ENCODE measurements at regions not wholly inside any gene's neighbourhood (a gene's known extent, or its start where the extent isn't known, plus 50 kb on each side); places are given as distances from the start of the nearest gene placed in this dataset.

- DNase-seq: no peak
- no peak overlapping the region for H3K4me3 ChIP-seq
- 83 to 93% (median 87%) methylated on average over 2 of the region's 2 CpGs for WGBS, 5 donors
Measured at GRCh38 chr5:118165619-118166018, 822.7 kb downstream of the DTWD2 start.

GRCh38 chr5:118156181-118156580, 832.2 kb downstream of the DTWD2 start:
- Histone ChIP-seq H3K27me3 (no peaks in the 10 kb centered on the region), H3K4me3 (no peak overlapping the region), H3K9me3 (peaks cover 0 to 6% (median 0%) of the 10 kb centered on the region in 4 donors), H3K4me1 (no peaks in the 10 kb centered on the region), H3K27ac (no peak overlapping the region), H3K36me3 (no peaks in the 10 kb centered on the region)
- WGBS, 5 donors: 71 to 80% (median 75%) methylated on average over 5 of the region's 5 CpGs
- DNase-seq: no peak
- TF ChIP-seq POLR2A (IDR thresholded peaks at IDR 0.05) (no peak), EP300 (IDR thresholded peaks at IDR 0.05) (no peak), CTCF (IDR thresholded peaks at IDR 0.05) (no peak), POLR2AphosphoS5 (IDR thresholded peaks at IDR 0.05) (no peak)
- intact Hi-C loops (cut with DNase I; ENCODE audit: low total_unique reads): no loop called here

More at GRCh38 chr5:118165619-118166018, 822.7 kb downstream of the DTWD2 start:
- Histone ChIP-seq H3K36me3 (no peaks in the 10 kb centered on the region), H3K9me3 (no peaks in the 10 kb centered on the region), H3K4me1 (no peaks in the 10 kb centered on the region), H3K27ac (no peak overlapping the region), H3K27me3 (no peaks in the 10 kb centered on the region)
- intact Hi-C loops (cut with DNase I; ENCODE audit: low total_unique reads): no loop called here
- TF ChIP-seq CTCF (IDR thresholded peaks at IDR 0.05) (no peak), EP300 (IDR thresholded peaks at IDR 0.05) (no peak), POLR2A (IDR thresholded peaks at IDR 0.05) (no peak), POLR2AphosphoS5 (IDR thresholded peaks at IDR 0.05) (no peak)

GRCh38 chr5:118146824-118147223, 841.5 kb downstream of the DTWD2 start:
- WGBS, 5 donors: 21 to 93% (median 83%) methylated on average over 3 of the region's 3 CpGs
- intact Hi-C loops (cut with DNase I; ENCODE audit: low total_unique reads): no loop called here
- no peak for TF ChIP-seq EP300 (IDR thresholded peaks at IDR 0.05)
- no peak for TF ChIP-seq POLR2AphosphoS5 (IDR thresholded peaks at IDR 0.05)
- no peak for TF ChIP-seq POLR2A (IDR thresholded peaks at IDR 0.05)

GRCh38 chr5:118144540-118144939, 843.8 kb downstream of the DTWD2 start:
- Histone ChIP-seq H3K9me3 (no peaks in the 10 kb centered on the region), H3K27me3 (no peaks in the 10 kb centered on the region), H3K4me3 (no peak overlapping the region), H3K4me1 (no peaks in the 10 kb centered on the region), H3K36me3 (no peaks in the 10 kb centered on the region), H3K27ac (no peak overlapping the region)
- WGBS, 5 donors: 39 to 60% (median 54%) methylated on average over 2 of the region's 2 CpGs
- intact Hi-C loops (cut with DNase I; ENCODE audit: low total_unique reads): no loop called here
- TF ChIP-seq POLR2AphosphoS5 (IDR thresholded peaks at IDR 0.05): no peak
- no peak for TF ChIP-seq EP300 (IDR thresholded peaks at IDR 0.05)
- no peak for TF ChIP-seq POLR2A (IDR thresholded peaks at IDR 0.05)
- no peak for TF ChIP-seq CTCF (IDR thresholded peaks at IDR 0.05)
- no peak for DNase-seq

More at GRCh38 chr5:118146824-118147223, 841.5 kb downstream of the DTWD2 start:
- Histone ChIP-seq H3K27ac (no peak overlapping the region), H3K9me3 (peaks cover 0 to 6% (median 0%) of the 10 kb centered on the region in 4 donors), H3K36me3 (no peaks in the 10 kb centered on the region), H3K4me1 (no peaks in the 10 kb centered on the region), H3K4me3 (no peak overlapping the region), H3K27me3 (no peaks in the 10 kb centered on the region)
- DNase-seq: no peak

- Histone ChIP-seq H3K27ac (no peak overlapping the region), H3K36me3 (no peaks in the 10 kb centered on the region), H3K4me1 (no peaks in the 10 kb centered on the region), H3K4me3 (no peak overlapping the region), H3K9me3 (no peaks in the 10 kb centered on the region), H3K27me3 (no peaks in the 10 kb centered on the region)
- TF ChIP-seq EP300 (IDR thresholded peaks at IDR 0.05): no peak
- no peak for TF ChIP-seq POLR2A (IDR thresholded peaks at IDR 0.05)
- TF ChIP-seq POLR2AphosphoS5 (IDR thresholded peaks at IDR 0.05): no peak
- TF ChIP-seq CTCF (IDR thresholded peaks at IDR 0.05): no peak
- intact Hi-C loops (cut with DNase I; ENCODE audit: low total_unique reads): no loop called here
- no peak for DNase-seq
- WGBS, 5 donors: 14 to 31% (median 23%) methylated on average over 1 of the region's 1 CpG
Measured at GRCh38 chr5:118139361-118139760, 849.0 kb downstream of the DTWD2 start.
